Liver (tissue), 3 donors: ENCODE measurements at regions not wholly inside any gene's neighbourhood (a gene's known extent, or its start where the extent isn't known, plus 50 kb on each side); places are given as distances from the start of the nearest gene placed in this dataset.

ENCODE experiments used
- ATF3 ChIP-seq: IDR thresholded peaks from 2 replicates; pipeline ENCODE4 v1.6.1; 2016; ENCODE audit warnings: antibody characterized with exemption
- CTCF ChIP-seq: fragments of 150-350 bp; IDR thresholded peaks from 2 replicates; pipeline ENCODE4 v1.5.1; 2017; ENCODE audit warnings: improper control_type of control experiment, low read depth, low read length; ENCODE audit not compliant: missing input control
- EGR1 ChIP-seq, 2 donors: IDR thresholded peaks; 2 replicates each; pipeline ENCODE4 v1.6.1; 2016 to 2018; ENCODE audit warnings: antibody characterized with exemption in 2 of 2, low read depth in 2 of 2
- GABPA ChIP-seq, 2 donors: IDR thresholded peaks in 1 of 2; conservative IDR thresholded peaks in 1 of 2; 2 replicates each; pipeline ENCODE4 v1.6.1; 2016; ENCODE audit warnings: antibody characterized with exemption in 2 of 2, mild to moderate bottlenecking in 1 of 2, moderate library complexity in 1 of 2
- HNF4A ChIP-seq, 2 donors: conservative IDR thresholded peaks; 2 replicates each; pipeline ENCODE4 v1.6.1; 2016; ENCODE audit warnings: antibody characterized with exemption in 2 of 2, mild to moderate bottlenecking in 2 of 2
- HNF4G ChIP-seq: IDR thresholded peaks from 2 replicates; pipeline ENCODE4 v1.6.1; 2016; ENCODE audit warnings: antibody characterized with exemption
- JUND ChIP-seq, 2 donors: IDR thresholded peaks; 2 replicates each; pipeline ENCODE4 v1.6.1; 2016; ENCODE audit warnings: antibody characterized with exemption in 2 of 2
- MAX ChIP-seq: IDR thresholded peaks from 2 replicates; pipeline ENCODE4 v1.6.1; 2016; ENCODE audit warnings: antibody characterized with exemption
- RAD21 ChIP-seq, 2 donors: IDR thresholded peaks; 2 replicates each; pipeline ENCODE4 v1.6.1; 2016; ENCODE audit warnings: antibody characterized with exemption in 2 of 2, mild to moderate bottlenecking in 2 of 2
- REST ChIP-seq: IDR thresholded peaks from 2 replicates; pipeline ENCODE4 v1.6.1; 2016; ENCODE audit warnings: antibody characterized with exemption, mild to moderate bottlenecking
- RXRA ChIP-seq, 2 donors: IDR thresholded peaks; 2 replicates each; pipeline ENCODE4 v1.6.1; 2017 to 2018; ENCODE audit warnings: antibody characterized with exemption in 2 of 2, mild to moderate bottlenecking in 1 of 2
- SP1 ChIP-seq: IDR thresholded peaks from 2 replicates; pipeline ENCODE4 v1.6.1; 2018; ENCODE audit warnings: antibody characterized with exemption, mild to moderate bottlenecking
- TAF1 ChIP-seq: conservative IDR thresholded peaks from 2 replicates; pipeline ENCODE4 v1.6.1; 2016; ENCODE audit warnings: antibody characterized with exemption, mild to moderate bottlenecking
- donor health status: healthy.
- donor health status: healthy.

GRCh38 chr7:124388751-124389150 is 355.9 kb upstream of the TMEM229A start:
- TF ChIP-seq EGR1 (IDR thresholded peaks at IDR 0.05; ENCODE audit: low read depth in 2 of 2) (no peak), CTCF (no peak), ATF3 (no peak), MAX (no peak), HNF4A (conservative IDR thresholded peaks at IDR 0.05) (no peak), RXRA (IDR thresholded peaks at IDR 0.05) (no peak), RAD21 (IDR thresholded peaks at IDR 0.05) (no peak), JUND (IDR thresholded peaks at IDR 0.05) (no peak), TAF1 (no peak), GABPA (IDR thresholded peaks at IDR 0.05 in 1 of 2, conservative IDR thresholded peaks at IDR 0.05 in 1 of 2) (no peak), SP1 (no peak), REST (no peak), HNF4G (no peak)
